ENCODE measurements at regions not wholly inside any gene's neighbourhood (a gene's known extent, or its start where the extent isn't known, plus 50 kb on each side); places are given as distances from the start of the nearest gene placed in this dataset.
"Not testable (repeated sequence)": the region's sequence is repeated elsewhere in the genome, so short reads cannot be mapped to it uniquely, and the experiment has no call there.

GRCh38 chr2:4967206-4967605 is 725.0 kb upstream of the SOX11 start:
- in situ Hi-C loops (cut with HindIII; ENCODE audit: low sequenced_read_pairs): no loop called here
- no peak for DNase-seq (ENCODE audit: low spot score)

GRCh38 chr2:4972472-4972871 is 719.7 kb upstream of the SOX11 start:
- DNase-seq (ENCODE audit: low spot score): no peak
- in situ Hi-C loops (cut with HindIII; ENCODE audit: low sequenced_read_pairs): no loop called here

GRCh38 chr2:4973354-4973753 is 718.8 kb upstream of the SOX11 start:
- DNase-seq (ENCODE audit: low spot score): no peak
- in situ Hi-C loops (cut with HindIII; ENCODE audit: low sequenced_read_pairs): no loop called here

GRCh38 chr2:4973973-4974372 is 718.2 kb upstream of the SOX11 start:
- in situ Hi-C loops (cut with HindIII; ENCODE audit: low sequenced_read_pairs): no loop called here
- DNase-seq (ENCODE audit: low spot score): no peak

- no peak for DNase-seq (ENCODE audit: low spot score)
- in situ Hi-C loops (cut with HindIII; ENCODE audit: low sequenced_read_pairs): no loop called here
Measured at GRCh38 chr2:4976407-4976806, 715.8 kb upstream of the SOX11 start.

GRCh38 chr2:4979111-4979510 is 713.1 kb upstream of the SOX11 start:
- DNase-seq (ENCODE audit: low spot score): no peak
- in situ Hi-C loops (cut with HindIII; ENCODE audit: low sequenced_read_pairs): no loop called here

- DNase-seq (ENCODE audit: low spot score): no peak
- in situ Hi-C loops (cut with HindIII; ENCODE audit: low sequenced_read_pairs): no loop called here
Measured at GRCh38 chr2:4980995-4981394, 711.2 kb upstream of the SOX11 start.

GRCh38 chr2:4981802-4982409 is 710.3 kb upstream of the SOX11 start:
- DNase-seq (ENCODE audit: low spot score): no peak
- in situ Hi-C loops (cut with HindIII; ENCODE audit: low sequenced_read_pairs): no loop called here

GRCh38 chr2:4988444-4988843 is 703.7 kb upstream of the SOX11 start:
- DNase-seq (ENCODE audit: low spot score); in situ Hi-C loops (cut with HindIII; ENCODE audit: low sequenced_read_pairs): not testable (repeated sequence)

GRCh38 chr2:4992226-4992625 is 700.0 kb upstream of the SOX11 start:
- no peak for DNase-seq (ENCODE audit: low spot score)

GRCh38 chr2:4995466-4995865 is 696.7 kb upstream of the SOX11 start:
- in situ Hi-C loops (cut with HindIII; ENCODE audit: low sequenced_read_pairs): no loop called here
- no peak for DNase-seq (ENCODE audit: low spot score)

More at GRCh38 chr2:4992226-4992625, 700.0 kb upstream of the SOX11 start:
- in situ Hi-C loops (cut with HindIII; ENCODE audit: low sequenced_read_pairs): no loop called here

GRCh38 chr2:5007596-5007995 is 684.6 kb upstream of the SOX11 start:
- in situ Hi-C loops (cut with HindIII; ENCODE audit: low sequenced_read_pairs): no loop called here
- no peak for DNase-seq (ENCODE audit: low spot score)

- DNase-seq (ENCODE audit: low spot score): no peak
- in situ Hi-C loops (cut with HindIII; ENCODE audit: low sequenced_read_pairs): no loop called here
Measured at GRCh38 chr2:5019324-5019723, 672.9 kb upstream of the SOX11 start.

GRCh38 chr2:5020116-5020875 is 671.9 kb upstream of the SOX11 start:
- in situ Hi-C loops (cut with HindIII; ENCODE audit: low sequenced_read_pairs): no loop called here
- no peak for DNase-seq (ENCODE audit: low spot score)

GRCh38 chr2:5021136-5021535 is 671.0 kb upstream of the SOX11 start:
- no peak for DNase-seq (ENCODE audit: low spot score)
- in situ Hi-C loops (cut with HindIII; ENCODE audit: low sequenced_read_pairs): no loop called here

- in situ Hi-C loops (cut with HindIII; ENCODE audit: low sequenced_read_pairs): no loop called here
- no peak for DNase-seq (ENCODE audit: low spot score)
Measured at GRCh38 chr2:5022061-5022460, 670.1 kb upstream of the SOX11 start.

GRCh38 chr2:5022708-5023635 is 669.2 kb upstream of the SOX11 start:
- DNase-seq (ENCODE audit: low spot score); in situ Hi-C loops (cut with HindIII; ENCODE audit: low sequenced_read_pairs): not testable (repeated sequence)

GRCh38 chr2:5026571-5027234 is 665.5 kb upstream of the SOX11 start:
- no peak for DNase-seq (ENCODE audit: low spot score)
- in situ Hi-C loops (cut with HindIII; ENCODE audit: low sequenced_read_pairs): no loop called here

- no peak for DNase-seq (ENCODE audit: low spot score)
- in situ Hi-C loops (cut with HindIII; ENCODE audit: low sequenced_read_pairs): no loop called here
Measured at GRCh38 chr2:5035057-5035488, 657.1 kb upstream of the SOX11 start.

All from G401 (cell line).